Brain microvascular endothelial cell (primary cell): ENCODE measurements at regions not wholly inside any gene's neighbourhood (a gene's known extent, or its start where the extent isn't known, plus 50 kb on each side); places are given as distances from the start of the nearest gene placed in this dataset.

Experiments used
- DNase-seq: peaks from one replicate; pipeline ENCODE4 v3.0.0-alpha.2; 2020
- H3K27ac ChIP-seq: fragments of 250-450 bp; sonication (Bioruptor Pico); 2 replicates; pipeline ENCODE4 v1.5.1; 2020; ENCODE audit warnings: mild to moderate bottlenecking, moderate library complexity
- H3K27me3 ChIP-seq: fragments of 250-450 bp; sonication (Bioruptor Pico); replicated peaks from 2 replicates; pipeline ENCODE4 v1.5.1; 2020; ENCODE audit warnings: mild to moderate bottlenecking
- H3K36me3 ChIP-seq: fragments of 250-450 bp; sonication (Bioruptor Pico); replicated peaks from 2 replicates; pipeline ENCODE4 v1.5.1; 2020; ENCODE audit warnings: mild to moderate bottlenecking
- H3K4me3 ChIP-seq: 2 replicates; pipeline ENCODE4 v1.5.1; 2011; ENCODE audit warnings: low read depth, mild to moderate bottlenecking, control low read depth, low read length, moderate library complexity
- in situ Hi-C: cut with HindIII; loops from 2 replicates; pipeline ENCODE4 v1.10.0; 2017; ENCODE audit warnings: low sequenced_read_pairs, low pct_ligation_motif_present
- TF ChIP-seq, protein P1 (sequence below): IDR thresholded peaks from 2 replicates; pipeline ENCODE4 v1.5.1; 2011; ENCODE audit warnings: low read depth, mild to moderate bottlenecking, moderate library complexity, low read length, control low read depth, inconsistent platforms; ENCODE audit errors: missing control alignments

DNA sequence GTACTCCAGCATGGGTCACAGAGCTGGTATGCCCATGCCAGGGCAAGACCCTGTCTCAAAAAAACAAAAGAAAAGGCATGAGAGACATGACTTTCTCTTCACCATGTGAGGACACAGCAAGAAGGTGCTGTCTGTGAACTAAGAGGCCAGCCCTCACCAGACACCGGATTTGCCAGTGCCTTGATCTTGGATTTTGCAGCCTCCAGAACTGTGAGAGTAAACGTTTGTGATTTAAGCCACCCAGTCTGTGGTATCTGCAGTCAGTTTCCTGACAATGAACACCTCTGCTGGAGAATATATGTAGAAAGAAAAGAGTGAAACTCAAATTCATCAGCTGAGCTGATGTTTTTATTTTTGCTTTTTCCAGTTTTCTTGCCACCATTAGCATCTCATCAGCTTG is 166.3 kb upstream of the RAB4A start:
- TF ChIP-seq, protein P1, sequence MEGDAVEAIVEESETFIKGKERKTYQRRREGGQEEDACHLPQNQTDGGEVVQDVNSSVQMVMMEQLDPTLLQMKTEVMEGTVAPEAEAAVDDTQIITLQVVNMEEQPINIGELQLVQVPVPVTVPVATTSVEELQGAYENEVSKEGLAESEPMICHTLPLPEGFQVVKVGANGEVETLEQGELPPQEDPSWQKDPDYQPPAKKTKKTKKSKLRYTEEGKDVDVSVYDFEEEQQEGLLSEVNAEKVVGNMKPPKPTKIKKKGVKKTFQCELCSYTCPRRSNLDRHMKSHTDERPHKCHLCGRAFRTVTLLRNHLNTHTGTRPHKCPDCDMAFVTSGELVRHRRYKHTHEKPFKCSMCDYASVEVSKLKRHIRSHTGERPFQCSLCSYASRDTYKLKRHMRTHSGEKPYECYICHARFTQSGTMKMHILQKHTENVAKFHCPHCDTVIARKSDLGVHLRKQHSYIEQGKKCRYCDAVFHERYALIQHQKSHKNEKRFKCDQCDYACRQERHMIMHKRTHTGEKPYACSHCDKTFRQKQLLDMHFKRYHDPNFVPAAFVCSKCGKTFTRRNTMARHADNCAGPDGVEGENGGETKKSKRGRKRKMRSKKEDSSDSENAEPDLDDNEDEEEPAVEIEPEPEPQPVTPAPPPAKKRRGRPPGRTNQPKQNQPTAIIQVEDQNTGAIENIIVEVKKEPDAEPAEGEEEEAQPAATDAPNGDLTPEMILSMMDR, result no peak
- H3K27me3 ChIP-seq, result no peaks in the 10 kb centered on the region
- DNase-seq, result no peak
- no peak overlapping the region for H3K4me3 ChIP-seq
- in situ Hi-C loops, result no loop called here
- no peaks in the 10 kb centered on the region for H3K36me3 ChIP-seq
- H3K27ac ChIP-seq, result no peak overlapping the region

DNA sequence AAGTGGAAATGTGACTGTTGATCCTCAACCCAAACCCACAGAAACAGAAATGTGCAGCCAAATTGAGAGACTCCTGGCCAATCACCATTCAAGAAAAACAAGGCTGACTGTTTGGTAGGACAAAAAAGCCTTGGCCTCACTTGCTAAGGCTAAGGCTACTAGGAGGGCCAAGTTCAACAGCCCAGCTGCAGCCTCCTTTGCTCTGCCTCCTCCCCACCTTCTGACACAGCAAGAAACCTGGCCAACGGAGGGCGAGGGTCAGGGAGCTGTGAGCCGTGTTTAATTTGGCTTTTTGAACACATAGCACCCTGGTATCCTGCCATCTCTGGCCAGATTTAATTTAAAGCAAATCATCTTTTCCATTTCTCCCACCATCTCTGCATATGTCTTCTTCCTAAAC is 165.8 kb upstream of the RAB4A start:
- TF ChIP-seq, protein P1, result no peak
- Histone ChIP-seq H3K36me3 (no peaks in the 10 kb centered on the region), H3K27me3 (no peaks in the 10 kb centered on the region), H3K27ac (no peak overlapping the region), H3K4me3 (no peak overlapping the region)
- DNase-seq, result no peak
- in situ Hi-C loops, result no loop called here

DNA sequence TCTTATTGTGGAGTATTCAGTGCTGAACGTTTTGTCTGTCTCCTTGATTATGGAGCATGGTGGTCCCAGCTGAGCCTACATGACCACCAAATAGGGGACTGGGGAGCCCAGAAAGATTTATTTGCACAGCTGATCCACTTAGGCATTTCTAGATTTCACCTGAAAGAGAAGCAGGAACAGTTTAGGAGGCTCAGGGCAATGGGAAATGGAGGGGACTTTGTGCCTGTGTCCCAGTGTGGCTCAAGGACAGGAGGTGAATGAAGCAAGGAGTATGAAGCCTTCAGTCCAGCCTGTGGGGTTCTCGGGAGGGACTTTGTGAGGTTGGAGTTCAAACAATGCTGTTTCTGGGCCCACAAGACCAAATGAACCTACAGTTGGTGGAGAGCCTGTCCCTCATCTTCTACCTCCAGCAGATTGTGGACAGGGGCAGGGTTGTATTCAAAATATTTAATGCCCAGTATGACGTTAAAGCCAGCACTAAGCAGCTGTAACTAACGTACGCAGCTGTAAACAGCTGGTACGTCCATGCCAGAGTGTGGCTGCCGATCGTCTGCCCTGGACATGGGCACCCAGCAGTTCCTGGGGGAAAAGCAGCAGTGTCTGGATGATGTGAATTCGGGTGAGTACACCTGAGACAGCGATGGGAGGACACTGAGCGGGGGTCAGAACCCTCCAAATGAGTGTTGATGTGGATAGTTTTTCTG is 164.9 kb upstream of the RAB4A start:
- Histone ChIP-seq H3K27ac (no peak overlapping the region), H3K4me3 (no peak overlapping the region), H3K36me3 (no peaks in the 10 kb centered on the region), H3K27me3 (no peaks in the 10 kb centered on the region)
- in situ Hi-C loops, result no loop called here
- TF ChIP-seq, protein P1, result no peak
- DNase-seq, result no peak

DNA sequence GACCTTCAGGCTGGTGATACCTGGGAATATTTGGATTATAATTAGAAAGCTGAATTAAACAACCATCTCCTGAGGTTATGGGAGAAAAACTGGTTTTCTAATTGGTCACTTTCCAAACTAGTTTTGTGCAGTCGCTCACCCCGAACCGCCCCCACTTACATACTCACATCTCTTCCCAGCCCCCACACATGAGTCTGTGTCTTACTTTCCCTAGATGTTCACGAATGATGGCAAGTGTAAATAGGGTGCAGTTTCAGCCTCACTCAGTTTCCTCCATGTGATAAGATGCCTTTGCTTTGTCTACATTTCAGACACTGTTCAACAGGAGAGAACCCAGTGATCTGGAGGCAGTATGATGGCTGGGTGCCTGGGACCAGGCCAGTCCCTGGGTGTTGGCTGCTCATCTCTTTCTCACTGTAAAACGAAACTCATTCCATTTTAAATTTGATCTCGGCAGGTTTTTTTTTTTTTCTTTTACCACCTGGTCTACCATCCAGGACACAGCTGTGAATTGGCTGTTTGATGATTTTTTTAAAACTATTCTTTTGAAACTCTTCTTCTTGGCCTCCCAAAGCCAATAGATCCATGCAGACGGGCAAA is 164.3 kb upstream of the RAB4A start:
- Histone ChIP-seq H3K27me3 (no peaks in the 10 kb centered on the region), H3K36me3 (no peaks in the 10 kb centered on the region), H3K4me3 (no peak overlapping the region), H3K27ac (no peak overlapping the region)
- DNase-seq, result no peak
- in situ Hi-C loops, result no loop called here
- TF ChIP-seq, protein P1, result no peak

DNA sequence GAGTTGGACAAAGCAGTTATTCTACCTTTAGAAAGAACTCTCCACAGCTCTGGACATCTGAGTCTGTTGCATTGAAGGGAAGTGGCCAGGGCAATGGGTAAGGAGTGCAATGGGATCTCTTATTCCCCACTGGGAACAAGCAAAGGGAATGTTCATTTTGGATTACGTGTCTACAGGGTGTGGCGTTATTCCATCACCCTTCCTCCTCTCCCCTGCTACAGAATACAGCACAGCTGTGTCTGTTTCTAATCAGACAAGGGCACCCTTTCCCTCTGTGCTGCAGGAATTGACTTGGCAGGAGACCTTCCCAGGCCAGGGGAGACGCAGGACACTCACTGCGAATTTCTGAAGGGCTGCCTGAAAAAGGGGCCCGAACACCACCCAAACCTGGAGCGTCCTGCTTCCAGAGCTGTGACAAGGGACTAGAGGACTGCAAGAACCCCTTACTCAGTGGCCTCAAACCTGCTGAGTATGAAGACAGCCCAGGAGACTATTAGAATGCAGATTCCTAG is 163.6 kb upstream of the RAB4A start:
- no peak for DNase-seq
- TF ChIP-seq, protein P1, result no peak
- Histone ChIP-seq H3K27ac (no peak overlapping the region), H3K36me3 (no peaks in the 10 kb centered on the region), H3K4me3 (no peak overlapping the region), H3K27me3 (no peaks in the 10 kb centered on the region)
- in situ Hi-C loops, result no loop called here

DNA sequence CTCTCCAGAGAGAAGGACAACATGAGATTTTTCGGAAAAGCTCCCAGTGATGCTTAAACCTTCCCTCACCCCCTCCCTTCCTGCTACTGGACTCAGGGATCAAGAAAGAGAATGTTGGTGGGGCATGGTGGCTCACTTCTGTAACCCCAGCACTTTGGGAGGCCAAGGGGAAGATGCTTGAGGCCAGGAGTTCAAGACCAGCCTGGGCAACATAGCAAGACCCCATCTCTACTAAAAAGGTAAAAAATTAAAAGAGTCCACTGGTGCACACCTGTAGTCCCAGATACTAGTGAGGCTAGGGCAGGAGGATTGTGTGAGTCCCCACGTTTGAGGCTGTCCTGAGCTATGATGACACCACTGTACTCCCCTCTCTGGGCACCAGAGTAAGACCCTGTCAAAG is 162.9 kb upstream of the RAB4A start:
- Histone ChIP-seq H3K4me3 (no peak overlapping the region), H3K27ac (no peak overlapping the region), H3K27me3 (no peaks in the 10 kb centered on the region), H3K36me3 (no peaks in the 10 kb centered on the region)
- in situ Hi-C loops, result no loop called here
- DNase-seq, result no peak
- TF ChIP-seq, protein P1, result no peak
